Mucosa of descending colon (tissue), 3 donors: ENCODE measurements at regions not wholly inside any gene's neighbourhood (a gene's known extent, or its start where the extent isn't known, plus 50 kb on each side); places are given as distances from the start of the nearest gene placed in this dataset.
A peak's percentile ranks its signal among the peaks of the same experiment; 100 is the strongest.

Experiments
- ATAC-seq: fragments of 200-7000 bp; cut with Tn5 transposase; one replicate; pipeline ENCODE4 v1.9.1; 2020; ENCODE audit warnings: mild to moderate bottlenecking, moderate library complexity
- DNase-seq, 3 donors: peaks; one replicate each; pipeline ENCODE4 v3.0.0-alpha.2; 2020
- H3K36me3 ChIP-seq: fragments of 200-600 bp; one replicate; pipeline ENCODE4 v1.8.0; 2021; ENCODE audit warnings: low read depth, mild to moderate bottlenecking
- H3K4me1 ChIP-seq: fragments of 200-600 bp; one replicate; pipeline ENCODE4 v1.8.0; 2021; ENCODE audit warnings: low read depth, mild to moderate bottlenecking
- H3K4me3 ChIP-seq: fragments of 200-600 bp; one replicate; pipeline ENCODE4 v1.8.0; 2021; ENCODE audit warnings: mild to moderate bottlenecking
- H3K9me3 ChIP-seq: fragments of 200-600 bp; one replicate; pipeline ENCODE4 v1.8.0; 2021; ENCODE audit warnings: mild to moderate bottlenecking
- intact Hi-C, 2 donors: fragments of 100-400 bp; cut with DNase I in 1 of 2; cut with micrococcal nuclease in 1 of 2; formaldehyde crosslinking; loops; one replicate each; pipeline versions ENCODE4 v1.11.0 to v1.11.1; 2022; cut with DNase I, micrococcal nuclease
- TF ChIP-seq, protein P1 (sequence below): fragments of 200-600 bp; IDR thresholded peaks from one replicate; pipeline ENCODE4 v1.8.0; 2022; ENCODE audit warnings: antibody characterized with exemption, mild to moderate bottlenecking
- donor health status: DM: no; HTN: no; CAD: no; lungs with moderate emphysema.
- donor health status: DM: no; HTN: no; CAD: no.
- donor health status: DM: no; HTN: yes; CAD: no.

GRCh38 chr1:60577029-60577428 is 503.5 kb upstream of the C1orf87 start:
- Histone ChIP-seq H3K9me3 (no peaks in the 10 kb centered on the region), H3K36me3 (no peaks in the 10 kb centered on the region), H3K4me1 (no peaks in the 10 kb centered on the region), H3K4me3 (no peak overlapping the region)
- TF ChIP-seq, protein P1, sequence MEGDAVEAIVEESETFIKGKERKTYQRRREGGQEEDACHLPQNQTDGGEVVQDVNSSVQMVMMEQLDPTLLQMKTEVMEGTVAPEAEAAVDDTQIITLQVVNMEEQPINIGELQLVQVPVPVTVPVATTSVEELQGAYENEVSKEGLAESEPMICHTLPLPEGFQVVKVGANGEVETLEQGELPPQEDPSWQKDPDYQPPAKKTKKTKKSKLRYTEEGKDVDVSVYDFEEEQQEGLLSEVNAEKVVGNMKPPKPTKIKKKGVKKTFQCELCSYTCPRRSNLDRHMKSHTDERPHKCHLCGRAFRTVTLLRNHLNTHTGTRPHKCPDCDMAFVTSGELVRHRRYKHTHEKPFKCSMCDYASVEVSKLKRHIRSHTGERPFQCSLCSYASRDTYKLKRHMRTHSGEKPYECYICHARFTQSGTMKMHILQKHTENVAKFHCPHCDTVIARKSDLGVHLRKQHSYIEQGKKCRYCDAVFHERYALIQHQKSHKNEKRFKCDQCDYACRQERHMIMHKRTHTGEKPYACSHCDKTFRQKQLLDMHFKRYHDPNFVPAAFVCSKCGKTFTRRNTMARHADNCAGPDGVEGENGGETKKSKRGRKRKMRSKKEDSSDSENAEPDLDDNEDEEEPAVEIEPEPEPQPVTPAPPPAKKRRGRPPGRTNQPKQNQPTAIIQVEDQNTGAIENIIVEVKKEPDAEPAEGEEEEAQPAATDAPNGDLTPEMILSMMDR: no peak
- intact Hi-C loops: no loop called here
- no peak for ATAC-seq
- no peak for DNase-seq

DNA sequence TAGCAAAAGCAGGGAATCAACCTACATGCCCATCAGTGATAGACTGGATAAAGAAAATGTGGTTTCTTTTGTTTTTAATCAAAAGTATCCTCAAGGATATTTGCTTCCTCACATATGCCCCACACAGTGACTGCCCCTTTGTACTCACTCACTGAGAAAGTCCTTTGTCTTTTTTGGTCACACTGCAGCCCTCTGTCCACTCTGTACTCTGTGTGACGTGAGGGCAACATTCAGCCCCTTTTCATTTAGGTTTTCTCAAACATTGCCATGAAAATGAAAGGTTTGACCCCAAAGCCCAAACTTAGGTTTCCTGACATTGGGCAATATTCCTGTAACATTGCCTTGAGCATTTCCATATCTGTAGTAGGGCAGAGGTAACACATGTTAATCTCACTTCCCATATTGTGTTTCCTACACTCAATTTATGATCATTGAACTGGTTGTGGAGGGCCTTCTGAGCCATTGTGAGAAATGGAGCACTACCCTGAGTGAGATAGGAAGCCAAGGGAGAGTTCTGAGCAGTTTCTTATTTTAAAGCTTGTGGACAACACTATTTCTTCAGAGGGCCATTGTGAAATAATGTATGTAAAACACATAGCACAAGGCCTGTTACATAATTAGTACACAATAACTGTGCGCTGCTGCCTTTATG is 501.9 kb upstream of the C1orf87 start:
- Histone ChIP-seq H3K4me3 (no peak overlapping the region), H3K4me1 (no peaks in the 10 kb centered on the region), H3K9me3 (no peaks in the 10 kb centered on the region), H3K36me3 (no peaks in the 10 kb centered on the region)
- no peak for DNase-seq
- no peak for ATAC-seq
- TF ChIP-seq, protein P1: no peak
- intact Hi-C loops: no loop called here

- H3K36me3 ChIP-seq: no peaks in the 10 kb centered on the region
- no peaks in the 10 kb centered on the region for H3K4me1 ChIP-seq
- TF ChIP-seq, protein P1: no peak
- intact Hi-C loops: no loop called here
- DNase-seq: no peak
- no peak overlapping the region for H3K4me3 ChIP-seq
- ATAC-seq: peak; percentile 69
- H3K9me3 ChIP-seq: no peaks in the 10 kb centered on the region
Observed at GRCh38 chr1:60573726-60574409, 500.3 kb upstream of the C1orf87 start.

- Histone ChIP-seq H3K9me3 (no peaks in the 10 kb centered on the region), H3K36me3 (no peaks in the 10 kb centered on the region), H3K4me3 (no peak overlapping the region), H3K4me1 (no peaks in the 10 kb centered on the region)
- ATAC-seq: peak; percentile 52
- intact Hi-C loops: no loop called here
- TF ChIP-seq, protein P1: no peak
- DNase-seq: no peak
Observed at GRCh38 chr1:60573121-60573520, 499.6 kb upstream of the C1orf87 start.

DNA sequence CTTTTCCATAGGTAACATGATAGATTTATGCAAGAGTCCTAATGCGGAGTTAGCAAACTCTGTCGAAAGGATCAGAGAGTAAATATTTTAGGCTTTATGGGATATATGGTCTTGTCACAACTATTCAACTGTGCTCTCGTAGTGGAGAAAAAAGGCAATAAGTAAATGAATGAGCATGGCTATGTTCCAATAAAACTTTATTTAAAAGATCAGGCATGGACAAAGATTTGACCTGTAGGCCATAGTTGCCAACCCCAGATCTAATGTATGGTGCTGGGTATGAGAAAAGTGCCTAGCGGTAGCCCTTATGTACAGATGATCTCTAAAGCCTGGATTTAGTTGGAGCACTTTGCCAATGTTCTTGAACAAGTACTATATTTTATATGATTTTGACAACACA is 498.8 kb upstream of the C1orf87 start:
- DNase-seq: no peak
- Histone ChIP-seq H3K4me3 (no peak overlapping the region), H3K9me3 (no peaks in the 10 kb centered on the region), H3K4me1 (no peaks in the 10 kb centered on the region), H3K36me3 (no peaks in the 10 kb centered on the region)
- no peak for ATAC-seq
- intact Hi-C loops: no loop called here
- TF ChIP-seq, protein P1: no peak
